A549 (cell line): ENCODE measurements at regions not wholly inside any gene's neighbourhood (a gene's known extent, or its start where the extent isn't known, plus 50 kb on each side); places are given as distances from the start of the nearest gene placed in this dataset.

ENCODE experiments used
- ATAC-seq, 2 experiments: fragments of 200-7000 bp in 1 of 2; fragments of >200 bp in 1 of 2; cut with Nextera tagmentation in 1 of 2; cut with Tn5 transposase in 1 of 2; 3 replicates each; pipeline versions ENCODE4 v1.8.0 to v1.9.1; 2018 to 2020; ENCODE audit warnings: mild to moderate bottlenecking in 1 of 2, moderate library complexity in 1 of 2
- CTCF ChIA-PET: fragments of 300-600 bp; sonication (Branson Sonifier 250); formaldehyde crosslinking; extraction: SDS; loops from one replicate; lab custom pipeline; 2021; ENCODE audit warnings: antibody characterized with exemption, inconsistent platforms; lab: Yijun Ruan, JAX
- POLR2A ChIA-PET: fragments of 350-600 bp; formaldehyde crosslinking; extraction: SDS; loops from one replicate; lab custom pipeline; 2021; ENCODE audit warnings: antibody characterized with exemption, inconsistent platforms; lab: Yijun Ruan, JAX
- DNase-seq, 2 experiments: peaks; one replicate each; pipeline versions ENCODE4 v3.0.0 to v3.0.0-alpha.2; 2011 to 2016; ENCODE audit warnings: low read depth in 1 of 2, low spot score in 1 of 2
- FAIRE-seq: peaks from 2 replicates; lab custom pipeline; 2011; peaks lifted over from hg19 to GRCh38; lab: Jason Lieb, UNC
- H3K27ac ChIP-seq, 2 experiments: fragments of >200 bp; sonication (Bioruptor Twin); formaldehyde crosslinking; 3 replicates each; pipeline ENCODE4 v1.5.1; 2016 to 2017
- H3K4me1 ChIP-seq: fragments of >200 bp; sonication (Bioruptor Twin); formaldehyde crosslinking; 3 replicates; pipeline ENCODE4 v1.6.1; 2016
- H3K4me2 ChIP-seq: fragments of >200 bp; sonication (Bioruptor Twin); formaldehyde crosslinking; 3 replicates; pipeline ENCODE4 v1.6.1; 2016
- H3K4me3 ChIP-seq: fragments of >200 bp; sonication (Bioruptor Twin); formaldehyde crosslinking; 3 replicates; pipeline ENCODE4 v1.5.1; 2016
- H3K9me3 ChIP-seq: fragments of >200 bp; sonication (Bioruptor Twin); formaldehyde crosslinking; 3 replicates; pipeline ENCODE4 v1.6.1; 2016
- FOXS1 ChIP-seq: fragments of 250-450 bp; sonication (Bioruptor Pico); IDR thresholded peaks from 2 replicates; pipeline ENCODE4 v1.5.0; 2020; ENCODE audit warnings: mild to moderate bottlenecking, moderate library complexity
- GATA3 ChIP-seq: IDR thresholded peaks from 2 replicates; pipeline ENCODE4 v1.6.1; 2012; ENCODE audit warnings: borderline replicate concordance
- HDAC2 ChIP-seq: fragments of 200-600 bp; sonication (generic); IDR thresholded peaks from 2 replicates; pipeline ENCODE4 v1.6.1; 2016
- JUNB ChIP-seq: fragments of >200 bp; sonication (Bioruptor Twin); formaldehyde crosslinking; IDR thresholded peaks from 2 replicates; pipeline ENCODE4 v1.6.1; 2016
- KDM1A ChIP-seq: fragments of 200-600 bp; sonication (generic); IDR thresholded peaks from 2 replicates; pipeline ENCODE4 v1.6.1; 2016; ENCODE audit warnings: low read depth, mild to moderate bottlenecking
- MAFK ChIP-seq: fragments of 450-650 bp; IDR thresholded peaks from 2 replicates; pipeline ENCODE4 v1.6.1; 2014; ENCODE audit not compliant: partially characterized antibody
- POLR2A ChIP-seq: IDR thresholded peaks from 2 replicates; pipeline ENCODE4 v1.6.1; 2012; ENCODE audit warnings: mild to moderate bottlenecking, low read length
- RAD21 ChIP-seq, 2 experiments: fragments of >200 bp in 1 of 2; sonication (Bioruptor Twin) in 1 of 2; formaldehyde crosslinking in 1 of 2; IDR thresholded peaks in 1 of 2; conservative IDR thresholded peaks in 1 of 2; 2 replicates in 1 of 2; 3 replicates in 1 of 2; pipeline ENCODE4 v1.6.1; 2012 to 2018; ENCODE audit warnings: inconsistent platforms in 1 of 2
- SMC3 ChIP-seq: fragments of >200 bp; sonication (Bioruptor Twin); formaldehyde crosslinking; IDR thresholded peaks from 3 replicates; pipeline ENCODE4 v1.6.1; 2018; ENCODE audit warnings: inconsistent platforms
- SREBF2 ChIP-seq: fragments of 450-650 bp; IDR thresholded peaks from 2 replicates; pipeline ENCODE4 v1.6.1; 2014; ENCODE audit warnings: mild to moderate bottlenecking, moderate library complexity
- WGBS: methylation state at CpG from one replicate; pipeline ENCODE4 v1.1.6; 2017; ENCODE audit errors: missing lambda C conversion rate; 5-methylcytosine and 5-hydroxymethylcytosine counted together
- TF ChIP-seq, protein P1 (sequence below): fragments of 250-450 bp; sonication (Bioruptor Pico); IDR thresholded peaks from 2 replicates; pipeline ENCODE4 v1.5.0; 2021; ENCODE audit warnings: mild to moderate bottlenecking, moderate library complexity, borderline replicate concordance
- TF ChIP-seq, protein P2 (sequence below): fragments of >200 bp; sonication (Bioruptor Twin); formaldehyde crosslinking; IDR thresholded peaks from 3 replicates; pipeline ENCODE4 v1.5.1; 2016
- TF ChIP-seq, protein P3 (sequence below): fragments of 450-650 bp; IDR thresholded peaks from 2 replicates; pipeline ENCODE4 v1.6.1; 2014; ENCODE audit warnings: antibody characterized with exemption
- TF ChIP-seq, protein P4 (sequence below): fragments of >200 bp; sonication (Bioruptor Twin); formaldehyde crosslinking; IDR thresholded peaks from 2 replicates; pipeline ENCODE4 v1.6.1; 2016
- TF ChIP-seq, protein P5 (sequence below): fragments of 200-600 bp; sonication (generic); IDR thresholded peaks from 2 replicates; pipeline ENCODE4 v1.6.1; 2016; ENCODE audit warnings: antibody characterized with exemption, mild to moderate bottlenecking, moderate library complexity

DNA sequence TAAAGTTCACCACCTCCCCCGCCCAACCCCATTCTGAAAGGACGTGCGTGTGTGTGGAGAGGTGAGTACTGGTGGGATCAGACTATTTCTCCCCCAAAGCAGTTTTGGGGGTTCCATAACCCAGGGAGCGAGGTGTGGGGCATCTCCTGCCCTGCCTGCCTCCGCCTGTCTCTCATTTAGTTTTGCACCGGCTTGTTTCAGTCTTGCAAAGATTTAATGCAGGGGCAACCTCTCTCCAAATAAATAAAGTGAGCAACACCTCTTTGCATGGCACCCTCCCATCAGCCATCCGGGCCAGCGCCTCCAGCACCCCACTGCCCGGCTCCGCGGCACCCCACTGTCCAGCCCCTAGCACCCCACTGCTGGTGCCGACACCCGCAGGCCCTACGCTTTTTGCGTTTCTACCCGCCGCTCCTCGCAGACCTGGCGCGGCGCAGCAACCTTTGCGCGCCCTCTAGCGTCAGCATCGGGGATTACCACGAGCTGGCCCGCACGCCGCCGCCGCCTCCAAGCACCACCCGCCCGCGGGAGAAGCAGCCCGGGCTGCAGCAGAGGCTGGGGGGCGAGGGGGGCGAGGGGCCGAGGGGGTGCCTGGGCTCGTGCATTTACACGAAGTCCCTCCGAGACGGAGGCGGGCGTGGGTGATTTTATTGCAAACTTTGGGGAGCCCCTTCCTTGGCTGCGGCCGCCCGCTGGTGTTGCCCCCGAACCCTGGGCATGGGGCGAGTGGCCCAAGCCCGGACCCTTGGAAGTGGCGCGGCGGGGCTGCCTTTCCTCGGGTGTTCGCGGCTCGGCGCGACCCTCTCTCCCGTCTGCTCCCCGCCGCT lies 55.8 kb upstream of the VRK1 start:
- POLR2A ChIA-PET = no interaction called here
- Histone ChIP-seq H3K9me3 (peaks cover 4% of the 10 kb centered on the region), H3K27ac (peak overlapping the region in 1 of 2 experiments; percentile 38; a peak in 1 of 6 replicates), H3K4me2 (peak overlapping the region; percentile 97), H3K4me1 (no peaks in the 10 kb centered on the region), H3K4me3 (peak overlapping the region; percentile 51)
- CTCF ChIA-PET = interaction anchor here (0.6 to 5.1 kb wide), 50 partner anchors 8 to 642 kb away, joined by 3 to 30 read pairs (median 3); no protein-coding TSS in a partner anchor
- TF ChIP-seq, protein P1, sequence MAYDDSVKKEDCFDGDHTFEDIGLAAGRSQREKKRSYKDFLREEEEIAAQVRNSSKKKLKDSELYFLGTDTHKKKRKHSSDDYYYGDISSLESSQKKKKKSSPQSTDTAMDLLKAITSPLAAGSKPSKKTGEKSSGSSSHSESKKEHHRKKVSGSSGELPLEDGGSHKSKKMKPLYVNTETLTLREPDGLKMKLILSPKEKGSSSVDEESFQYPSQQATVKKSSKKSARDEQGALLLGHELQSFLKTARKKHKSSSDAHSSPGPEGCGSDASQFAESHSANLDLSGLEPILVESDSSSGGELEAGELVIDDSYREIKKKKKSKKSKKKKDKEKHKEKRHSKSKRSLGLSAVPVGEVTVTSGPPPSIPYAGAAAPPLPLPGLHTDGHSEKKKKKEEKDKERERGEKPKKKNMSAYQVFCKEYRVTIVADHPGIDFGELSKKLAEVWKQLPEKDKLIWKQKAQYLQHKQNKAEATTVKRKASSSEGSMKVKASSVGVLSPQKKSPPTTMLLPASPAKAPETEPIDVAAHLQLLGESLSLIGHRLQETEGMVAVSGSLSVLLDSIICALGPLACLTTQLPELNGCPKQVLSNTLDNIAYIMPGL (CRISPR knock-in tag) = no peak
- TF ChIP-seq RAD21 (conservative IDR thresholded peaks at IDR 0.05 in 1 of 2, IDR thresholded peaks at IDR 0.05 in 1 of 2) (peak; percentile 77 to 90), SMC3 (peak; percentile 84), HDAC2 (no peak), POLR2A (no peak), FOXS1 (CRISPR knock-in tag) (no peak)
- TF ChIP-seq, protein P2, sequence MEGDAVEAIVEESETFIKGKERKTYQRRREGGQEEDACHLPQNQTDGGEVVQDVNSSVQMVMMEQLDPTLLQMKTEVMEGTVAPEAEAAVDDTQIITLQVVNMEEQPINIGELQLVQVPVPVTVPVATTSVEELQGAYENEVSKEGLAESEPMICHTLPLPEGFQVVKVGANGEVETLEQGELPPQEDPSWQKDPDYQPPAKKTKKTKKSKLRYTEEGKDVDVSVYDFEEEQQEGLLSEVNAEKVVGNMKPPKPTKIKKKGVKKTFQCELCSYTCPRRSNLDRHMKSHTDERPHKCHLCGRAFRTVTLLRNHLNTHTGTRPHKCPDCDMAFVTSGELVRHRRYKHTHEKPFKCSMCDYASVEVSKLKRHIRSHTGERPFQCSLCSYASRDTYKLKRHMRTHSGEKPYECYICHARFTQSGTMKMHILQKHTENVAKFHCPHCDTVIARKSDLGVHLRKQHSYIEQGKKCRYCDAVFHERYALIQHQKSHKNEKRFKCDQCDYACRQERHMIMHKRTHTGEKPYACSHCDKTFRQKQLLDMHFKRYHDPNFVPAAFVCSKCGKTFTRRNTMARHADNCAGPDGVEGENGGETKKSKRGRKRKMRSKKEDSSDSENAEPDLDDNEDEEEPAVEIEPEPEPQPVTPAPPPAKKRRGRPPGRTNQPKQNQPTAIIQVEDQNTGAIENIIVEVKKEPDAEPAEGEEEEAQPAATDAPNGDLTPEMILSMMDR = peak; percentile 77
- TF ChIP-seq, protein P3, sequence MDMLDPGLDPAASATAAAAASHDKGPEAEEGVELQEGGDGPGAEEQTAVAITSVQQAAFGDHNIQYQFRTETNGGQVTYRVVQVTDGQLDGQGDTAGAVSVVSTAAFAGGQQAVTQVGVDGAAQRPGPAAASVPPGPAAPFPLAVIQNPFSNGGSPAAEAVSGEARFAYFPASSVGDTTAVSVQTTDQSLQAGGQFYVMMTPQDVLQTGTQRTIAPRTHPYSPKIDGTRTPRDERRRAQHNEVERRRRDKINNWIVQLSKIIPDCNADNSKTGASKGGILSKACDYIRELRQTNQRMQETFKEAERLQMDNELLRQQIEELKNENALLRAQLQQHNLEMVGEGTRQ = no peak
- WGBS = 16% methylated on average over 36 of the region's 62 CpGs
- FAIRE-seq (no peak), DNase-seq (peak; percentile 39 to 64), ATAC-seq (peak; percentile 77 to 91)

DNA sequence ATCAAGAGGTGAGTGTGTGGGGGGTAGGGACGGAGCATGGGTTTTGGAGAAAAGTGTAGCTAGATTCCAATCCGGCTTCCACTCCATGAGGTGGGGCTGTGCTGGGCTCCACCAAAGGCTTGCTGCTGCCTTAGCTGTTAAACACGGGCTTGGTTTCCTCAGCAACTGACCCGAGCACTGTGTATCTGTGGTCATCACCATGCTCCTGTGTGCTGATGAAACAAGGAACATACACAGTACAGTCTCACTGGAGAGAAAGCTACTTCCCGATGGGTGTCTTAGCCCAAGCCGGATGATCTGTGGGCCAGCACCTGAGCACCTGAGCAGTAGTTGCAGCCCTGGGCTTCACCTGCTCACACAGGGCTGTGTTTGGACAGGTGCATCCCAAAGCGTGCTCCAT lies 52.9 kb upstream of the VRK1 start:
- Histone ChIP-seq H3K4me3 (no peak overlapping the region), H3K4me1 (no peaks in the 10 kb centered on the region), H3K9me3 (peaks cover 4% of the 10 kb centered on the region), H3K4me2 (no peak overlapping the region), H3K27ac (no peak overlapping the region)
- TF ChIP-seq SREBF2 = no peak
- TF ChIP-seq KDM1A = no peak
- TF ChIP-seq GATA3 = no peak
- TF ChIP-seq MAFK = no peak
- no peak for TF ChIP-seq JUNB
- TF ChIP-seq, protein P2 = no peak
- TF ChIP-seq, protein P3 = no peak
- TF ChIP-seq, protein P4, sequence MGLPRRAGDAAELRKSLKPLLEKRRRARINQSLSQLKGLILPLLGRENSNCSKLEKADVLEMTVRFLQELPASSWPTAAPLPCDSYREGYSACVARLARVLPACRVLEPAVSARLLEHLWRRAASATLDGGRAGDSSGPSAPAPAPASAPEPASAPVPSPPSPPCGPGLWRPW = no peak
- TF ChIP-seq, protein P5, sequence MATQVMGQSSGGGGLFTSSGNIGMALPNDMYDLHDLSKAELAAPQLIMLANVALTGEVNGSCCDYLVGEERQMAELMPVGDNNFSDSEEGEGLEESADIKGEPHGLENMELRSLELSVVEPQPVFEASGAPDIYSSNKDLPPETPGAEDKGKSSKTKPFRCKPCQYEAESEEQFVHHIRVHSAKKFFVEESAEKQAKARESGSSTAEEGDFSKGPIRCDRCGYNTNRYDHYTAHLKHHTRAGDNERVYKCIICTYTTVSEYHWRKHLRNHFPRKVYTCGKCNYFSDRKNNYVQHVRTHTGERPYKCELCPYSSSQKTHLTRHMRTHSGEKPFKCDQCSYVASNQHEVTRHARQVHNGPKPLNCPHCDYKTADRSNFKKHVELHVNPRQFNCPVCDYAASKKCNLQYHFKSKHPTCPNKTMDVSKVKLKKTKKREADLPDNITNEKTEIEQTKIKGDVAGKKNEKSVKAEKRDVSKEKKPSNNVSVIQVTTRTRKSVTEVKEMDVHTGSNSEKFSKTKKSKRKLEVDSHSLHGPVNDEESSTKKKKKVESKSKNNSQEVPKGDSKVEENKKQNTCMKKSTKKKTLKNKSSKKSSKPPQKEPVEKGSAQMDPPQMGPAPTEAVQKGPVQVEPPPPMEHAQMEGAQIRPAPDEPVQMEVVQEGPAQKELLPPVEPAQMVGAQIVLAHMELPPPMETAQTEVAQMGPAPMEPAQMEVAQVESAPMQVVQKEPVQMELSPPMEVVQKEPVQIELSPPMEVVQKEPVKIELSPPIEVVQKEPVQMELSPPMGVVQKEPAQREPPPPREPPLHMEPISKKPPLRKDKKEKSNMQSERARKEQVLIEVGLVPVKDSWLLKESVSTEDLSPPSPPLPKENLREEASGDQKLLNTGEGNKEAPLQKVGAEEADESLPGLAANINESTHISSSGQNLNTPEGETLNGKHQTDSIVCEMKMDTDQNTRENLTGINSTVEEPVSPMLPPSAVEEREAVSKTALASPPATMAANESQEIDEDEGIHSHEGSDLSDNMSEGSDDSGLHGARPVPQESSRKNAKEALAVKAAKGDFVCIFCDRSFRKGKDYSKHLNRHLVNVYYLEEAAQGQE = no peak
- POLR2A ChIA-PET = no interaction called here
- 35% methylated on average over 7 of the region's 7 CpGs for WGBS
- no peak for DNase-seq
- CTCF ChIA-PET = interaction anchor here (1.8 to 2.1 kb wide), 2 partner anchors 10 to 109 kb away, joined by 4 to 6 read pairs; no protein-coding TSS in a partner anchor
- no peak for FAIRE-seq
- no peak for ATAC-seq
